GM12865 (cell line): ENCODE measurements at regions not wholly inside any gene's neighbourhood (a gene's known extent, or its start where the extent isn't known, plus 50 kb on each side); places are given as distances from the start of the nearest gene placed in this dataset.

Experiments
- DNase-seq: peaks from one replicate; pipeline ENCODE4 v3.0.0; 2010; ENCODE audit warnings: low read depth
- H3K4me3 ChIP-seq: 2 replicates; pipeline ENCODE4 v1.5.1; 2011; ENCODE audit warnings: mild to moderate bottlenecking, low read depth, low read length, control low read depth
- CTCF ChIP-seq: IDR thresholded peaks from 2 replicates; pipeline ENCODE4 v1.5.1; 2011; ENCODE audit warnings: low read length, control low read depth, low read depth, inconsistent platforms; ENCODE audit not compliant: insufficient read depth; ENCODE audit errors: missing control alignments

- TF ChIP-seq CTCF = no peak
- no peak for DNase-seq
Measured at GRCh38 chr1:81374481-81374880, 426.3 kb upstream of the ADGRL2 start.

GRCh38 chr1:81371864-81372263 lies 428.9 kb upstream of the ADGRL2 start:
- DNase-seq = no peak
- H3K4me3 ChIP-seq = no peak overlapping the region
- no peak for TF ChIP-seq CTCF

More at GRCh38 chr1:81374481-81374880, 426.3 kb upstream of the ADGRL2 start:
- H3K4me3 ChIP-seq = no peak overlapping the region

- H3K4me3 ChIP-seq = no peak overlapping the region
- no peak for DNase-seq
- TF ChIP-seq CTCF = no peak
Measured at GRCh38 chr1:81369833-81370232, 430.9 kb upstream of the ADGRL2 start.

GRCh38 chr1:81366173-81366572 lies 434.6 kb upstream of the ADGRL2 start:
- DNase-seq = no peak
- TF ChIP-seq CTCF = no peak

GRCh38 chr1:81364088-81364487 lies 436.6 kb upstream of the ADGRL2 start:
- DNase-seq = no peak
- H3K4me3 ChIP-seq = no peak overlapping the region
- TF ChIP-seq CTCF = no peak

More at GRCh38 chr1:81366173-81366572, 434.6 kb upstream of the ADGRL2 start:
- H3K4me3 ChIP-seq = no peak overlapping the region

- H3K4me3 ChIP-seq = no peak overlapping the region
Measured at GRCh38 chr1:81358151-81358550, 442.6 kb upstream of the ADGRL2 start.

More at GRCh38 chr1:81358151-81358550, 442.6 kb upstream of the ADGRL2 start:
- no peak for TF ChIP-seq CTCF
- no peak for DNase-seq
